Astrocyte of the cerebellum (primary cell): ENCODE measurements at regions not wholly inside any gene's neighbourhood (a gene's known extent, or its start where the extent isn't known, plus 50 kb on each side); places are given as distances from the start of the nearest gene placed in this dataset.

ENCODE experiments used
- DNase-seq: peaks from one replicate; pipeline ENCODE4 v3.0.0-alpha.2; 2011; ENCODE audit warnings: low read depth
- H3K4me3 ChIP-seq: 2 replicates; pipeline ENCODE4 v1.5.1; 2011; ENCODE audit warnings: mild to moderate bottlenecking, low read depth, low read length, moderate library complexity
- in situ Hi-C: cut with HindIII; loops from 2 replicates; pipeline ENCODE4 v1.10.0; 2017; ENCODE audit warnings: low sequenced_read_pairs
- TF ChIP-seq, protein P1 (sequence below): IDR thresholded peaks from 2 replicates; pipeline ENCODE4 v1.5.1; 2012; ENCODE audit warnings: low read length, low read depth, moderate library complexity, mild to moderate bottlenecking; ENCODE audit errors: missing control alignments

DNA sequence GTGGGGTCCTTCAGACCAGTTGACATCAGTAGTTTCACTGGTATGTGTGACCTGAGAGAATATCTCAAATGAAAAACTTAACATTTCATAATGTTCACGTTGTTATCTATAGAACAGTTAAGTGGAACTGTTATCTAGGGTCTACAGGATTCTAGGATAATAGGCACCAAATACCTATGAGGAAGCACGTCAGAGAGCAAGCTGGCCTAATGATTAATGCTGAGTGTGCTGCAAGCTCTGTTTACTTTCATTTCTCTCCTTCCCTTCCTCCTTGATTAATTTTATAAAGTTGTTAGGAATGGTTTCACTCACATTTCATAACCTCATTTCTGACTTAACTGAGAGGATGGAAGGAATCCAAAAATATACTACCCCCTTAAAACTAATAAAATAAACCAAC is 362.5 kb upstream of the ZNF717 start:
- in situ Hi-C loops = no loop called here
- no peak overlapping the region for H3K4me3 ChIP-seq
- DNase-seq = no peak
- TF ChIP-seq, protein P1, sequence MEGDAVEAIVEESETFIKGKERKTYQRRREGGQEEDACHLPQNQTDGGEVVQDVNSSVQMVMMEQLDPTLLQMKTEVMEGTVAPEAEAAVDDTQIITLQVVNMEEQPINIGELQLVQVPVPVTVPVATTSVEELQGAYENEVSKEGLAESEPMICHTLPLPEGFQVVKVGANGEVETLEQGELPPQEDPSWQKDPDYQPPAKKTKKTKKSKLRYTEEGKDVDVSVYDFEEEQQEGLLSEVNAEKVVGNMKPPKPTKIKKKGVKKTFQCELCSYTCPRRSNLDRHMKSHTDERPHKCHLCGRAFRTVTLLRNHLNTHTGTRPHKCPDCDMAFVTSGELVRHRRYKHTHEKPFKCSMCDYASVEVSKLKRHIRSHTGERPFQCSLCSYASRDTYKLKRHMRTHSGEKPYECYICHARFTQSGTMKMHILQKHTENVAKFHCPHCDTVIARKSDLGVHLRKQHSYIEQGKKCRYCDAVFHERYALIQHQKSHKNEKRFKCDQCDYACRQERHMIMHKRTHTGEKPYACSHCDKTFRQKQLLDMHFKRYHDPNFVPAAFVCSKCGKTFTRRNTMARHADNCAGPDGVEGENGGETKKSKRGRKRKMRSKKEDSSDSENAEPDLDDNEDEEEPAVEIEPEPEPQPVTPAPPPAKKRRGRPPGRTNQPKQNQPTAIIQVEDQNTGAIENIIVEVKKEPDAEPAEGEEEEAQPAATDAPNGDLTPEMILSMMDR = no peak

DNA sequence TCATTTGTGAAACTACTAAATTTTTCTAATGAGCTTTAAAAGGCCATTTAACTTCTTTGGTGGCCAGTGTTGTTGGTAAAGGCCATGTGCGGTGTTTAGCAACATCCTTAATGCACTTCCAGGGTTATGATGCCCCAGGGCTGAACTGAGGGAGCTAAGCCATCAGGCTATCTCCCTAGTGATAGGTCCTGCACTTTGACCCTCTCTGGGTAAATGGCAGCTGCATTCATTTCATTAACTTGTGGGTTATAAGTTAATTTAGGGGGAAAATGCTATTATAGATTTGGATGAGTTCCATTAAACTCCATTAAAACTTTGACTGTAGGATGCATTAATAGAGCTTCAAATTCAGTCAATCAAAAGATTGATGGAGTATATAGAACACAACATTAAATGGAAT is 366.7 kb upstream of the ZNF717 start:
- H3K4me3 ChIP-seq = no peak overlapping the region
- TF ChIP-seq, protein P1 = no peak
- DNase-seq = no peak
- in situ Hi-C loops = no loop called here

DNA sequence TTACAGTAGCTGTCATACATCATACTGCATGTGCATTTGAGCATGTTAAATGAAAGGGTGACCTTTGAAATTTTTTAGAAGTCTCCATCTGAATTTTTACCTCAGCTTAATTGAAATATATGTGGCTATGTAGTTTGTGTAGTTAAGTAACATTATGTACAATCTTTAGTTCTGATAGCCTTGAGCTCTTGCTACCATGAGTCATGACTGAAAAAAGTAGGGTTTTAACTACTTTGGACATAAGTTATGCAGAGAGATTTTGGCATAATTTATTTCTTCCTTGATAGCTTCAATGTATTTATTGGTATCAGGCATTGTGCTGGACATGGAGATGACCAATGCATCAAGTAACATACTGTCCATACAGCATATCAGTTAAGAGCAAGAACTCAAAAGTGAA is 376.5 kb upstream of the ZNF717 start:
- in situ Hi-C loops = no loop called here
- DNase-seq = no peak
- no peak overlapping the region for H3K4me3 ChIP-seq
- TF ChIP-seq, protein P1 = no peak

DNA sequence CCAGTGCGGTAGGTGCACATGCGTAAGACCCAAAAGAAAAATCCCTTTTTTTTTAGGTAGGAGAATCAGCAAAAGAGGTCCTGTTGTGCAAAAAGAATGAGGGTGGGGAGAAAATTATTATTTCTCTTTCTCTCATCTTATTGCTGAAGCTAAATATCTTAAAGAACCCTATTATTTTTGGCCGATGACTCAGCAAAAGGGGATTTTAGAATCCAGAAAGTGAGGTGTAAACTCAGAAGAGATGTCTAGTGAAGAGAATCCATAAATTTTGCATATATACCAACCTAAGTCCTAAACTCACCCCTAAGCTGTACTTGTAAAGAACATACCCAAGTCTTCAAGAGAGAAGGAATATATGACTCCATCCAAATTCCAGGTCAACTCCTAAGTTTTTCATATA is 386.3 kb upstream of the ZNF717 start:
- no peak overlapping the region for H3K4me3 ChIP-seq
- DNase-seq = no peak
- in situ Hi-C loops = no loop called here
- TF ChIP-seq, protein P1 = no peak

DNA sequence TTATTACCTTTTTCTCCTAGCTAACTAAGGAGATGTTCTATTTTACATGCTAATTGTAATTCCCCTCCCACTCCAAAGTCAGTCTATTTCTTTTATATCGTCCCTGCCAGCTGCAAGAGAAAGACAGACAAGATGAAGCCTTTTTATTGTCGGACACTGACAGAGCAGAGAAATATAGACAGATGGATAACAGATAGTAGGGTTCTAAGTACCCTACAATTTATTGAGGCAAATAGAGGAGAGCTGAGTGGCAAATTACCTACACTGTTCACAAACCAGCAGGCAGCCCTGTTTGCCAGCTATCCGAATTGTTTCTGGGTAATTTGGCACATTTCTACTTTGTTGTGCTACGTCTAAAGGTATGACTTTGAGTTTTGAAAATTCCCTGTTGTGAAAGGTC is 392.3 kb upstream of the ZNF717 start:
- H3K4me3 ChIP-seq = no peak overlapping the region
- TF ChIP-seq, protein P1 = no peak
- no peak for DNase-seq
- in situ Hi-C loops = no loop called here

DNA sequence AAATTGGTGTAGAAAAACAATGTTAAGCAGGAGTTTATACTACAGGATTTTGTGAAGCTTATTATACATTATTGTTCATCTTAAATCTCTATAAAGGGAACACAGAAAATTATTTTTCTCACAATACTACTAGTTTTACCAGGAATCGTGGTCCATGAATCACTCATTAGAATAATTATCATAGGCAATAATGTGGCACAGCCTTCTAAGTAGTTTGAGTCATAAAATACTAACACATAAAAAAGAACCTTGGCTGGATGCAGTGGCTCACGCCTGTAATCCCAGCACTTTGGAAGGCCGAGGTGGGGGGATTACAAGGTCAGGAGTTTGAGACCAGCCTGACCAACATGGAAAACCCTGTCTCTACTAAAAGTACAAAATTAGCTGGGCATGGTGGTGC is 393.1 kb upstream of the ZNF717 start:
- TF ChIP-seq, protein P1 = no peak
- H3K4me3 ChIP-seq = no peak overlapping the region
- in situ Hi-C loops = no loop called here
- no peak for DNase-seq

DNA sequence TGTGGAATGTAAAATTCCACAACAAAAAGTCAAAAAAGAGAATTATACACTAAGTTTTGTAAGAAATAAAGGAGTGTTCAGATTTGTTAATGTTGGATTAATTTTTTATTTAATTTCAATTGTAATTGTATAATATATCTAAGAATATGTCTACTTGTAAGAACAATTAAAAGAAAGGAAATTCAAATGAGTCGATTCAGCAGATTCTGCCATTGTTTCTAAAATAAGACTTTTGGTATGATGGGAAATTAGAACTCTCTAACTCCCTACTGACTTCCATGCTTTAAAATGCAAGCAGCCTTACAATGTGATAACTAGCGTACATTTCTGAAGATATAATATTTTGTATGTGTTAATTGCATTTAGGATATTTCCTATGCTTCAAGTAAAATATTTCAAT is 395.9 kb upstream of the ZNF717 start:
- DNase-seq = no peak
- H3K4me3 ChIP-seq = no peak overlapping the region
- in situ Hi-C loops = no loop called here
- TF ChIP-seq, protein P1 = no peak
